Left ventricle myocardium superior (tissue), 1 donor: ENCODE measurements at regions not wholly inside any gene's neighbourhood (a gene's known extent, or its start where the extent isn't known, plus 50 kb on each side); places are given as distances from the start of the nearest gene placed in this dataset.

Experiments
- ATAC-seq: fragments of 200-7000 bp; cut with Tn5 transposase; one replicate; pipeline ENCODE4 v1.9.1; 2020; ENCODE audit warnings: mild to moderate bottlenecking, moderate library complexity
- DNase-seq: peaks from one replicate; pipeline ENCODE4 v3.0.0-alpha.2; 2020
- intact Hi-C: fragments of 100-400 bp; cut with micrococcal nuclease; formaldehyde crosslinking; loops from one replicate; pipeline ENCODE4 v1.11.0; 2022
- donor health status: DM: no; HTN: yes; CAD: no; lungs with severe emphysema.

DNA sequence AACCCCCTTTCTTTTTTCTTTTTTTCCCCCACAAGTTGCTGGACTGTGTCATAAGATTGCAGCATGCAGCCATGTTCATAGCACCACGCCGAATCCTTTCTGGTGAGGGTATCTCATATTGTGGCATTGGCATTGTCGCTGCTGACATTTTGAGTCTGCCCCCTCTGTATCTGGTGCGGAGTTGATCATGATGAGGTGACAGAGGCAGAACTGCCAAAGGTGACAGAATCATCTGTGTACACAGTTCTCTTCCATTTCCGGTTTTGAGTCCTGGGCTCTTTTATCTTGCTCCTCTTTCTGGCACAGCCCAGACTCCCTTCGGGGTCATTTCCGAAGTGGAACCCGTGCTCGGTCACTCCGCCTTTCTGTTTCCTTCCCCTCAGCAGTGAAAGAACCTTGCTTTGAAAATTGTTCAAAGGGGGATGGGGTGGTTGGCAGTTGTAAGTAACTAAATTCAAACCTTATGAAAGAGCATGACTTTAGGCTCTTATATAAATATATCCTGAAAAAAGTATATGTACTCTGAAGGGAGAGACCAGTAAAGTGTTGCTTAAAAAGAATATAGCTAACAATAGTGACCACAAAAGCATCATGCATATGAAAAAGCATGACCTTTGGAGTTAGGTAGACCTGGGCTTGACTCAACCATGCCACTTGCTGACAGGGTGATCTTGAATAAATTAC lies 55.0 kb upstream of the BMP2K start:
- intact Hi-C loops, result no loop called here
- DNase-seq (peak; percentile 34), ATAC-seq (peak; percentile 79)

DNA sequence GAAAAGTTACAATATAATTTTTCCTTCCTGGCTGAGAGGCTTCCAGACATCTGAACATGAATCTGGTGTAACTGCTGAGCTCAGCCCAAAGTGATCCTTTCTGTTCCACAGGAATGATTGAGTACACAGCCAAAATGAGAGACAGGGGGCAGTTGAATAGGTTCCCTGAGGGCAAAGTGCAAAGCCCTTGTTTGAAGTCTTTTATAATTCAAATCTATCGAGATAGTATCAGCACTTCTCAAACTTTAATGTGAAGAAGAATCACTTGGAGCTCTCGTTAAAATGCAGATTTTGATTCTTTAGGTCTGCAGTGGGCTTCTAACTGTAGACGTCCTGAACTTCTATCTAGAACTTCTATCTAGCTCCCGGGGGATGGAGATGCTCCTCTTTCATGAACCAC lies 54.4 kb upstream of the BMP2K start:
- DNase-seq (no peak), ATAC-seq (no peak)
- intact Hi-C loops, result no loop called here

DNA sequence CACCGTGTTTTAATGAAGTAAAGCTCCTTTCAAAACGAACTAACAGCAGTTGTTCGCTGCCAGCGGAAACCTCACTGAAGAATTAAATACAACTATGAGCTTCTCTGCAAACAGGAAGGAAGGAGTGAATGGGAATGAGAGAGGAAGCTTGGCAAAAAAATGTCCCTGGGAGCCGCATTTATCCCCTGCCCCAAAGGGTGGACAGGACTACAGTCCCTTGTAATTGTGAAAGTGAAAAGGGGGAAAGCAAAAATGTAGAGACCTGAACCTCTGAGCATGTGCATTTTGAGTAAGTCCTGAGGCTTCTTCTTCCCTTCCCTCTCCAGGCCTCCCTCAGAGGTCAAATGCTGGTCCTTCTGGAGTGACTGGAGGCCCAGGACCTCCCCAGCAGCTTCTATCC lies 53.8 kb upstream of the BMP2K start:
- intact Hi-C loops, result no loop called here
- ATAC-seq (no peak), DNase-seq (no peak)

DNA sequence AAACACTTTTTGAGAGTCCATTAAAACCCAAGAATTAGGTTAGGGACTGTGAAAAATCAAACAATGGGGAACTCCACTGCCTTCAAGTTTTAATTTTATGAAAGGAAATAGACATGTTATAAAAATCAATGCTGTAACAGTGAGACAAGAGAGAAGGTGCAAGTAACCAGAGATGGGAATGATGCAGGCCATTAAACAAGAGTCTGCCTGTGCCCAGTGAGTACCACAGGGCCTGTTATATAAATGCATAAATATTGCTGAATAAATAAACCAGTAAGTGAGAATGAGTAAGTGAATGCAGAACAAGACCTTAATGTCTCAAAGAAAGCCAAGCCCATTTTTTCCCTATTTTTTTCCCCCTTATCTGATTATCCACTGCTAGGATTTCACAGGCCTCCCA lies 53.3 kb upstream of the BMP2K start:
- intact Hi-C loops, result no loop called here
- ATAC-seq (no peak), DNase-seq (no peak)
